KBM-7 (cell line): ENCODE measurements at regions not wholly inside any gene's neighbourhood (a gene's known extent, or its start where the extent isn't known, plus 50 kb on each side); places are given as distances from the start of the nearest gene placed in this dataset.
"Not testable (repeated sequence)": the region's sequence is repeated elsewhere in the genome, so short reads cannot be mapped to it uniquely, and the experiment has no call there.

Experiments
- DNase-seq: peaks from one replicate; pipeline ENCODE4 v3.0.0-alpha.2; 2015
- in situ Hi-C: fragments of 300-500 bp; cut with MboI; formaldehyde crosslinking; loops from 2 replicates; pipeline ENCODE4 v1.14.3; 2020; ENCODE audit warnings: low sequenced_read_pairs, low pct_unique_long_range_greater_than_20kb, mixed read lengths

DNA sequence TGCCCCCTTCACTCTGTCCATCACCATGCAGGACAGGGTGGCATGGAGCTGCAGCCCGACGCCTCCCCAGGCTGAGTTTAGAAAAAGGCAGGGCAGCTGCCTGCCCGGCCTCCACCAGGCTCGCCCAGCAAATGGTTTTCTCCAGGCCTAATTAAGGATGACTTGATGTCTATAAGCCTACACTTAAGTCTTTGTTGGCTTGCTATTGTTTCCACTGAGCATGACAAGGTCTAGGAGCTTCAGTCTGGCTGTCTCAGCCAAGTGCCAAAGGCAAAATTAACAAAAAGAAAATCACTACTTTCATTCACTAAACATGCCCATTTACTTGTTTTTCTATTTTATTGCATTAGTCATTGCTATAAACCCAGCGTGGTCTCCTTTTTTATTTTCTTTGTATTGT lies 372.2 kb downstream of the INSIG2 start:
- DNase-seq = no peak
- in situ Hi-C loops = no loop called here

DNA sequence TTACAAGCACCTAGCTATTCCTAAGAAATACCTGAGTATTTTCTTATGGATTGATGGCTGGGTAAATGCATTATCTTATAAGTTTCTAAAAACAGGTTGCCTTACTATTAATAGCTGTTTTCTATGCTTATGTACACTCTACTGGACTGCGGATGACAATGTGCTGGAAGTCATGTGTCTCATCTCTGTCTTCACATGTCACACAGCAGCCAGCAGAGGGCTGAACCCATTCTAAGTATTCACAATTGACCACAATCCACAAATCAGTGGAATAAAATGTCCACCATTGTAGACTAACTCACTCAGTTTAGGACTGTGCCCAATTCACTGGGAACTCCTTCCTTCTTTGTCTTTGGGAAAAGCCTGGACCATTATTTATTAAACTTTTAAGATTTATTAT lies 371.2 kb downstream of the INSIG2 start:
- in situ Hi-C loops = no loop called here

DNA sequence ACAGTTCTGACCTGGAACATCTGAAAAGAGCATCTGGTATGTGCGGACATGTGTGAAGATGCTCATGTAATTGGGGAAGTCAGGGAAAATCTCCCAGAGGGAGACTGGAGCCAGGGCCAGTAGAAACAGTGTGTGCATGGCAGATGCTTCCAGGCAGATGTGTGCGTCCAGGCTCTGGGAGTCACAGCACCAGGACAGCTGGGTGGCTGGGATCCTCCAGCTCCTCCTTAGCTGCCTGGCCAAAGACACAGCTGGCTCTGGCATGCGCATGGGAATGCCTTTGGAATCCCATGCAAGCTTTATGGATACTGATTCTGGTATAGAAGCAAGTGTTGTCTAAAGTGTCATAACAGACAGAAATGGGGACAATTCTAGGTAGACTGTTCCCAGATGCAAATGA lies 369.7 kb downstream of the INSIG2 start:
- in situ Hi-C loops = no loop called here

More for the DNA sequence above, 371.2 kb downstream of the INSIG2 start:
- no peak for DNase-seq

DNA sequence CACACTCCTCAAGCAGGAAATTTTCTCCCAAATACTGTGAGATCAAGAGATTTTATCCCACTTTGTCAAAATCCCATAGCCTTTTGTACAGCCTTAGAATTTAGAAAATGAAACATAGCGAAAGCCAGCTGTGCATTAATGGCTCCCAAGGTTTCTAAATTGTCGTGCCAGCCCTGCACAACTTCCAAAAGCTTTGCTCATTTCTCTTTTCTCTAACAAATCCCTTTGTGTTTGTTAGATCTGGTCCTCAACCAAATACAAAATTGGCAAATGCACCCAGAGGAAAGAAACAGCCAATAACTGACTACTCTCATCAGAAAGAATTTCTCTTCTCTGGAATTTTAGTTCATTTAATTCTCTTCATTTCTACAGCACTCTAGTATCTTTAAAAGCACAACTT lies 361.1 kb downstream of the INSIG2 start:
- in situ Hi-C loops = no loop called here
- no peak for DNase-seq

More for the DNA sequence above, 369.7 kb downstream of the INSIG2 start:
- DNase-seq = no peak

DNA sequence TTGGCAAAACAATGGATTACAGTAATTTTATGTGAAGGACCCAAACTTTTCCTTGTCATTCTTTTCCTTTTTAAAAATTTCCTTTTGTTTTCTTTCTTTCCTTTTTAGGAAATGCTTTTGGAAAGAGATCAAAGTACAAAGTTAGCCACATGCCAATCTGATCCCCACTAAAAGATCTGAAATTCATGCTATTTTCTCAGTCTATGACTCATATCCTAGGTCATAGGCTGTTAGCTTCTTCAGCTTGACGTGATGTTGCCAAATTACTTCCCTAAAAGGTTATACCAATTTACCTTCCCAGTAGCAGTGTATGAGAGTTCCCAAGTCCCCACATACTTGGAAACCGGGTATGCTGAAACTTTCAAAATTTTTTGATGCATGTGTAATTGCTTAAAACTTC lies 355.3 kb downstream of the INSIG2 start:
- DNase-seq = no peak
- in situ Hi-C loops = no loop called here

DNA sequence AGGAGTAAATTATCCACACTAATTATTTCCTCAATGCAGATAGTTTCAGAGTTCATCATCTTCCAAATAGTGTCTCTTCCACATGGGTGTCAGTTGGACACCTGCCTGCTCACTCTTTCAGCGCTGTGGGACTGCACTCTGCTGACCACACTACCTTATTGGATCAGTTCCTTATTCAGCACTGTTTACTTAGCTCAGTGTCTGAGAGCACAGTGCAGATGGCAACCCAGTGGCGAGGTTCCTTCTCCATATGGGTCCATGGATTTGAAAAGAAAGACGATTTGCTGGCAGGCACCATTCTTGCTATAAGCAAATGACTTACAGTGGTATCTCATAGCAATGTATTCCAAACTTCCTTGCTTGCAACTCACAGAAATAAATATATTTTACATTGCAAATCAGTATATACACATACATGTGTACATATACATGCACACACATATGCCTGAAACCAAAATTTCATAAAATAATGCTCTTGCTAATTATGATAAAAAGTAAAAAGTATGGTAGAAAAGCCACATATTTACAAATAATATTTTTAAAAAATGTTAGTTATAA lies 354.8 kb downstream of the INSIG2 start:
- no peak for DNase-seq
- in situ Hi-C loops = no loop called here

DNA sequence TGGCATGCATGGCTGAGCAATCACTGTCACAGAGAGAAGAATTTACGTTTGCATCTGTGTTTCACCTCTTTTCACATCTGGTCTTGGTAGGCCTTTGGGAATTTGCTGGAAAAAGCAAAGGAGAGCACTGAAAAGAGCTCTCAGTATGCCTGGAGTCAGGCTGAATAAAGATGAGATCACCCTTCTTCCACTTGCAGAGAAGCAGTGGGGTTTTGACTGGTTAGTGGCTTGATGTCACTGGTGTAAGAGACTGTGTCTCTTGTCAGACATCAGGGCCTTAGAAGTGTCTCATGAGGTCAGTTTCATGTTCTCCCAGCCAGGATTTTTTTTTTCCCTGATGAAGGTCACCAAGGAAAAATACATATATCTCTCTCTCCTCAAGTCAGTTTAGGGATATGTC lies 353.8 kb downstream of the INSIG2 start:
- no peak for DNase-seq
- in situ Hi-C loops = no loop called here

DNA sequence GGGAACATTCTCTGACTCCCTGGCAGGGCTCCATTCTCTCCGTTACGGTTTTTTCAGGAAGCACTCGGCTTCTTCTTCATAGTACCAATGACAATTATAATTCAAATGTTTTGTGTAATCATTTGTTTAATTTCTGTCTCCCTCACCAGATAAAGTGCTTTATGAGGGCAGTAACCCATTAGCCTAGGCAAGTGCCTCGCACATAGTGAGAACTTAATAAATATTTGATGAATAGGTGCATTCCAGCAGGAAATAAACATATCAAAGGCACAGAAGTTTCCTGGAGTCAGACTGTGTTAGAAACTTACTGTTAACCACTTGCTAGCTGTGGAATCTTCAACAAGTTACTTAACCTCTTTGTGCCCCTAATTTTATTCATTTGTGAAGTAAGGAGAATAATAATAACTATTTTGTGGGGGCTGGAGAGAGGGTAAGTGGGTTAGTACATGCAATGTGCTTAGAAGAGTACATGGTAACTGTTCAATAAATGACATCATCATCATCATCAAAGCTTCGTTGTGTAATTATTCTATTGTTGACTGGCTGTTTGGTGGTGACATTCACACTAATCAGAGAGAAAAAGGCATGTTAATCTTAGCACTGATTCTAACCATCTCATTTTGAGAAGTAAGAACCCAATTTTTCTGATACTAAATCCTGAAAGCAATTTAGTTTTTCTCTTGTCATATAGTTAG lies 352.3 kb downstream of the INSIG2 start:
- DNase-seq = no peak
- in situ Hi-C loops = no loop called here

DNA sequence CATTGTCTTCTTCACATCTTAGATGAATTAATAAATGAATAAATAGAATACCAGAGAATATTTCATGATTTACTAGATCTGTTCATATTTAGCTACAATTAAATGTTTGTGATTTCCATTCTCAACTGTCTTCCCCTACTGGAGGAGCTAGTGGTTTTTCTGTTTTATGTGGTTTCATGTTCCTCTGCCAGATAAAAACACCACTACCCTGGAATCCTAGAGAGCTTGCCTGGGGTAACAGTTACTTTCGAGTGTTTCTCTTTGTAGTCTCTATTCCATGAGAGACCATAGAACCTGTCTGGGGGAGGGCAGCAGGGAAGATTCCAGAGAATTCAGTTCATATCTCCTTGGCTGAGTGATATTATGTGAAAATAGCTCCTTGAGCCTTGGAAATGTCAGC lies 349.2 kb downstream of the INSIG2 start:
- in situ Hi-C loops = no loop called here
- no peak for DNase-seq

DNA sequence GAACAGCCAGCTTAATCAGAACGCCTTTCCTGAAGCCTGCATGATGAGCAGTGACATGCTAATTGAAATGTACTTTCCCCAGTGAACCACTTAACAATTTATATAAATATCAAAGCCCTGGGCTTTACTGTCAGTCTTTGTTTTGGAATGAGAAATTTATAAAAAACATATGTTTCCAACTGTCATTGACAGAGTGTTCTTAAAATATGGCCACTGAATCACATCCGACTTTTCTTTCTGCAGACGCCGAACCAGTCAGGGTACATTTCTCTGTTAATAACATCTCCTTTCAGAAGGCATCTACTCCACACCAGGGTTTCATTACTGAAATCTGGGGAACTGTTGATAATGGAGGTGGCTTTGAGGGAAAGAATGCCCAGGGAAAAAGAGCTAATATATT lies 343.7 kb downstream of the INSIG2 start:
- DNase-seq = no peak
- in situ Hi-C loops = no loop called here

DNA sequence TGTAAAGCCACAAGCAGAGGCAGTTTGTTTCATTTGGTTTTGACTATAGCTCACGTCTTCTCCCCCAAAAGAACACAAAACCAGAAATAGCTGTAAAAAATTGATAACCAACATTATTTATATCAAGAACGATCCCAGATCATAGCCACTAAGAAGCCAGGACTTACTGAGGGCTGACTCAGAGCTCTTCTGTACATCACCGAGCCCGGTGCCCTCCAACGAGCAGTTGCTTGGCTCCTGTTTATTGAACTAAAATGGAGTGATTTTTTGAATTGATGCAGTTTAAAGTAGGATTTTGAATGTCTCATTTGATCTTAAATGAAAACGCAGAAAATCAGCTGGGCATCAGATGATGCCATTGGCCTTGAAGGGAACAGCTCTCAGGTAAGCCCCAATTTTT lies 343.3 kb downstream of the INSIG2 start:
- in situ Hi-C loops = no loop called here
- no peak for DNase-seq

DNA sequence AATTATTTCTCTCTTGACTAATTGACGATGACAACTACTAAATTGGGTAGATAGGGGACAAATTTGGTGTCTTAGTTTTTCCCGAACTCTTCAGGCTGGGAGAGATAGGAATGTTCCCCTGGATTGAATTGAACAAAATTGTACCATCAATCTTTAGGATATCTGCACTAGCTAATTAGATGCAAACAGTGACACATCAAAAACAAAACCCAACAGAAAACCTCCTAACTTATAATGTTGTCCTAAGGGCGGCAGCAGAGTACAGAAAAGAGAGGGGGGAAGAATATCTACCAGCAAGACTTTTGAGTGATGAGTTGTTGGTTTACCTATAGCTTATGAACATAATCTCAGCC lies 342.9 kb downstream of the INSIG2 start:
- in situ Hi-C loops = no loop called here
- DNase-seq = no peak

DNA sequence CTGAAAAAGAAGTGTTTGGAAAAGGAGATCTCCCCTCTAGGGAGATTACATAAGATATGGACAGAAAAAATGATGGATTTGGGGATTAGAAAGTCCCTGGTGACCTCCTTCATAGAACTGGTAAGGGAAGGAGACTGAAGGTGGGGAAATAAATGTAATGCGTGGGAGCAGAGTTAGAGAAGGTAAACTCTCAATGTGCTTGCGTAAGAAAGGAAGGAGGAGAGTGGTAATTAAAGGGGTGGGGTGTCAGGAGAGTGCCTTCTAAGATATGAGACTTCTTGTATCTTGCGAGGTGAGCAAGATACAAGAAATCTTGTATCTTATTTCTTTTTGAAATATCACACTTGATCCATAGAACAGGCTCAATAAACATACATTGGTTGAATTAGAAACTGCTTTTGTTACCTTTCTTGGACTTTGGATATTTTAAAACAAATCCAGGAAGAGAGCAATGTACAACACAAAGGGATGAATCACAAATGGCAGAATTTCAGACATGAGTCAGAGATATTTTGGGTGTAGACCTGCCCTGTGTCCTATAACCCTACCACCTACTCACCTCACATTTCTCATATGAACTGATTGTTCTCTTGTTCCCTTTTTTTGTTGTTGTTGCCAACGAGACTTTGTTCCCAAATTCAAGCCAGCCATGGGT lies 342.4 kb downstream of the INSIG2 start:
- DNase-seq = no peak
- in situ Hi-C loops = no loop called here

DNA sequence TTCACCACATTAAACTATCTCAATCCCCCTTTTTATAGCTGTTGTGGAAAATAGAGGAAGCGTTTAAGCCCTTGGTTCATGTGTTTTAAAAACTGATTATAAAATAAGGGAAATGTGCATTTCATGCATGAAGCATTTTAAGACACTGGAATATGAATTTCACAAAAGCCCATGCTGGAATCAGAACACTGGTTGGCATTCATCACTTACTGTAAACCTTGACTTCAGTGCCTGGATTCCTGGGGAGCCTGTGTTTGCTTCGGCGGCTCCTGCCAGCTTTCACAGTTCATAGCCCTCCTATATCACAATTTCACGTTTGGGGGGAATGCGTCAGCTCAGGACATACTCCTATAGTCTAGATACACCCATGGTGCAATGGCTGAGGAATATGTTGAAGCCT lies 336.9 kb downstream of the INSIG2 start:
- in situ Hi-C loops = no loop called here
- no peak for DNase-seq

DNA sequence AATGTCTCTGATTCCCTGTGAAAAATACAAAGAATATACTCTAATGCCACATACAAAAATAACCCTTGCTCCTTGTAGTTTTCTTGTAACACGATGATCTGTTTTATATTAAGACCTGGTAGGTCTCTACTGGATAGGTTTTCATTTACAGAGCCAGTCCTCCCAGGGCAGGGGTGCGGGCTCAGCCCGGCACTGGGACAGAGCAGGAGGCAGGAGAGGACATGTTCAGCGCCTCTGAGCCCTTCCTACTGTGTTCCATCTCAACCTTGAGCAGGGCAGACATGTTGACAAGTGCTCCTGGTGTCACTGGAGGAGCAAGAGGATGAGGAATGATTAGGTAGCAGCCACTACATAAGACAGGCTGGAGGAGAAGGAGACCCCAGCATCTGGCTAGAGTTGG lies 335.5 kb downstream of the INSIG2 start:
- no peak for DNase-seq
- in situ Hi-C loops = no loop called here

DNA sequence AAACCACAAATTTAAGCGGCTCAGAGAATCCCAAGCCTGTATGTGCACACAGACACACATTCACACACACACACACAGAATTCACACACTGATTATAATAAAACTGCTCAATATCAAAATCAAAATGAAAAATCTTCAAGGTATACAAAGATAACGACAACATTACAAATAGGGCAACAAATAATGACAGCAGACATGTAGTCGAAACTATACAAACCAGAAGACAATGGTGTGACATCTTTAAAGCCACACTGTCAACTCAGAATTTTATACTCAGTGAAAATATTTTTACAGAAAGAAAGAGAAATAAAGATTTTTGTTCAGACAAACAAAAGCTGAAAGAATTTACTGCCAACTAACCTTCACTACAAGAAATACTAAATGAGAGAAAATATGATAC lies 333.4 kb downstream of the INSIG2 start:
- in situ Hi-C loops = no loop called here
- no peak for DNase-seq

DNA sequence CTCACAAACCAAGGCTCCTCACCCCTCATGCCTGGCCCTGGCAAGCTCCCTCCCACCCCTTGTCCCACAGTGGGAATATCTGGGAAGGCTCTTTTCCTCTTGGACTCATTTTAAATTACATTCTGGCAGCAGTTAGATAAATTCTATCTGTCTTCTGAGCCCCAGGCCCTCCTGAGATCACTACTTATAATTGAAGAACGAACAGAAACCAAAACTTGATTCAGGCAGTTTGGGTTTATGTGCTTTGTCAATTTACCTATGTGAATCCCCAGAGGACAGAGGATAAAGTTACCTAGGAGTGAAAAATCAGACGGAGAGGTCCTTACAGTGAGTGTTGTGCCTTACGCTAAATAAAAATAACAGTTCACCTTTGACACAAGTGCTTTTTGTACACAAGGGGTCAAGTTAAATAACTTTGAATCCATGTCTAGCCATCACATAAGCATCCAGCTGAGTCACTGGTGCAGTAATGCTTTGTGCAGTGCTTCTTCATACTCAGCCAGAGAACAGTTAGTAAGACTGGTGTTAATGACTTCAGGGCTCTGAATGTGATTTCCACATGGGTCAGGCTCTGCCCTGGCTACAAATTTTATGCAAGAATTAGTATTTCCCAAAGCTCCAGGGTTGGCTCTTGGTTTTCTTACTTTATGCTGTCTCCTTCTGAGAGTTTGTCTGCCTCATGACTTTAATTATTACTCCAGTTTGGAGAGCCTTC lies 329.3 kb downstream of the INSIG2 start:
- no peak for DNase-seq
- in situ Hi-C loops = no loop called here

DNA sequence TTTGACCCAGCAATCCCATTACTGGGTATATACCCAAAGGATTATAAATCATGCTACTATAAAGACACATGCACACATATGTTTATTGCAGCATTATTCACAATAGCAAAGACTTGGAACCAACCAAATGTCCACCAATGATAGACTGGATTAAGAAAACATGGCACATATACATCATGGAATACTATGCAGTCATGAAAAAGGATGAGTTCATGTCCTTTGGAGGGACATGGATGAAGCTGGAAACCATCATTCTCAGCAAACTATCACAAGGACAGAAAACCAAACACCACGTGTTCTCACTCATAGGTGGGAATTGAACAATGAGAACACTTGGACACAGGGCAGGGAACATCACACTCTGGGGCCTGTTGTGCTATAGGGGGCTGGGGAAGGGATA lies 326.9 kb downstream of the INSIG2 start:
- in situ Hi-C loops, DNase-seq: not testable (repeated sequence)

DNA sequence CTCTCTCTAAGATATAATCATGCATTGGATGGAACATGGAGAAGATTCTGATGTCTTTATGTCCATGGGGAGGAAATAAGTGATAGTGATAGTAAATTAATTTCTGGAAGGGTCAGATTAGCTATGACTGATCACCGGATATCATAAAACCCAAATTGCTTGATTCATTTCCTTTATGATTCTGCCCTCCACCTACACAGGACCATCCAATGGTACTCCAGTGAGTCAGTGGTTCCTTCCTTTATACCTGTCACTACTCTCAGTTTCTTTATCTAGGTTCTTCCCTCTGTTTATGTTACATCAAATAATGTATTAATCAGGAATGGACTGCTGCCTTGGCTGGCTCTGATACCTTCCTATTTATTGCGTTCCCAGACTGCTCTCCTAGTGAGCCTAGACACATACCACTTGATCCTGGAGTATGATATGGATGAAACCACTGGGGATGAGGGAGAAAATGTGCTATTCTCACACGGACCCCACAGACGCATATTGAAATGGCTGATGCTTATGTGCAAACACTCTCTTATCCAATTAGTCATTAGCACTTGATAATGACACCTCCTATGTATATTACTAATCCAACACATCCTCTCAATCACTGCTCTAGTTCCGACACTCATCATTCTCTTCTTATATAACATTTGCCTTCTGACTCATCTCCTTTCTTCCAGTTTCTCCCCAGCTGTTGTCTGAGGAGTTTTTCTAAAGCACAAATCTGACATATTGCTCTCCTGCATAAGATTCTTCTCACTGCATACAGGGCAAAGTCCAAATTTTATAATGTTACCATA lies 315.6 kb downstream of the INSIG2 start:
- no peak for DNase-seq
- in situ Hi-C loops = no loop called here

DNA sequence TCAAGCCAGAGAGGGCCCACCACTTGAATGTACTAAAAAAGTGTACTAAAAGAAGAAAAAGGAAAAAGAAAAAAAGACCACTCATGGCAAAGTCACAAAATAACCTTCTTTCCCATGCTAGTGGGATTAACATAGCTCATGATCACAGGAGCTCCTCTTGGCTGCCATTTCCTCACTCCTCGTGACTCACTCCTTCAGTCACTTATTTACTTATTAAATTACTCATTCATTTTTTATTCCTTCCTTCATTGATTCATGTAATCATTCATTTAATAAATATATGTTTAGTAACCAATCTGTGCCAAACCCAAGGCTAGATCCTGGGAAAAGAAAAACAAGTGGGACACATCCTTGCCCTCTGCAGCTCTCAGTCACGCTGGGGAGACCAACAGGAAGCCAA lies 300.5 kb downstream of the INSIG2 start:
- in situ Hi-C loops = no loop called here

More for the DNA sequence above, 300.5 kb downstream of the INSIG2 start:
- DNase-seq = no peak
